ENCODE measurements at regions not wholly inside any gene's neighbourhood (a gene's known extent, or its start where the extent isn't known, plus 50 kb on each side); places are given as distances from the start of the nearest gene placed in this dataset.

DNA sequence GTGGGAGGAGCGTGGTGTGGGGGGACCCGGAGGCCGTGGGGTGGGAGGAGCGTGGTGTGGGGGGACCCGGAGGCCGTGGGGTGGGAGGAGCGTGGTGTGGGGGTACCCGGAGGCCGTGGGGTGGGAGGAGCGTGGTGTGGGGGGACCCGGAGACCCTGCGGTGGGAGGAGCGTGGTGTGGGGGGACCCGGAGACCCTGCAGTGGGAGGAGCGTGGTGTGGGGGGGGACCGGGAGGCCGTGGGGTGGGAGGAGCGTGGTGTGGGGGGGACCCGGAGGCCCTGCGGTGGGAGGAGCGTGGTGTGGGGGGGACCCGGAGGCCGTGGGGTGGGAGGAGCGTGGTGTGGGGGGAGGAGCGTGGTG lies 203.5 kb downstream of the DLL1 start:
- in situ Hi-C loops (cut with MboI; ENCODE audit: low sequenced_read_pairs): loop anchor here (10.0 kb wide), 1 partner anchor 133 kb away; no protein-coding TSS in a partner anchor

DNA sequence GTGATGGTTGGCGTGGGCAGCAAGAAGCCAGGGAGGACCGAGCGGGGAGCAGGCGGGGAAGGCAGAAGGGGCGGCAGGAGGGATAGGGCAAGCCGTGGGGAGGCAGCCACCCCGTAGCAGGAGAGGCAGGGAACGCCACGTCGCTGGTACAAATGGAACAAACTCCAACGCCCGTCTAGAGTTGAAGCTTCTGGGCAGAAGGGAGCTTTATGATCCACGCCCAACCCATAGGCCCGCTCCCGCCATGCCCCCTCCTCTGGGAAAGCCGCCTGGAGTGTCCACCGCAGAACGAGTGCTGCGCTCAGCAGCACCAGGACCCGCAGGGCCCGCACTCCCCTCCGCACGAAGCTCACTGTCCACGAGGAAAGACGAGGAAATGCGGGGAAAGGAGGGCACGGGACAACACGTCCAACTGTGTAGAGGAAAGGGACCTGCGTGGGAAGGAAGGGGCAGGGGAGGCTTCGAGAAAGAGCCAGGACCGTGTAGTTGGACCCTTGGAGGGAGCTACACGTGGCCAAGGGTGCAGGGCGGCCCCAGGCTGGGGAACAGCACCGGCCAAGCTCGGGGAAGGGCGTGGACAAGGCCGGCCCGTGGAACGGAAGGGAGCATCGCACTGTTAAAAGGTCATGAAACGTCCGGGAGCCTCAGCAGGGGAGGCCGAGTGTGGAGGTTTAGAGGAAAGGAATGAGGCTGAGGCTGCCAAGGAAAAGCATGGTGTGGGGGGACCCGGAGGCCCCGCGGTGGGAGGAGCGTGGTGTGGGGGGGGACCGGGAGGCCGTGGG lies 204.0 kb downstream of the DLL1 start:
- in situ Hi-C loops (cut with MboI; ENCODE audit: low sequenced_read_pairs): loop anchor here (10.0 kb wide), 1 partner anchor 132 kb away; no protein-coding TSS in a partner anchor

DNA sequence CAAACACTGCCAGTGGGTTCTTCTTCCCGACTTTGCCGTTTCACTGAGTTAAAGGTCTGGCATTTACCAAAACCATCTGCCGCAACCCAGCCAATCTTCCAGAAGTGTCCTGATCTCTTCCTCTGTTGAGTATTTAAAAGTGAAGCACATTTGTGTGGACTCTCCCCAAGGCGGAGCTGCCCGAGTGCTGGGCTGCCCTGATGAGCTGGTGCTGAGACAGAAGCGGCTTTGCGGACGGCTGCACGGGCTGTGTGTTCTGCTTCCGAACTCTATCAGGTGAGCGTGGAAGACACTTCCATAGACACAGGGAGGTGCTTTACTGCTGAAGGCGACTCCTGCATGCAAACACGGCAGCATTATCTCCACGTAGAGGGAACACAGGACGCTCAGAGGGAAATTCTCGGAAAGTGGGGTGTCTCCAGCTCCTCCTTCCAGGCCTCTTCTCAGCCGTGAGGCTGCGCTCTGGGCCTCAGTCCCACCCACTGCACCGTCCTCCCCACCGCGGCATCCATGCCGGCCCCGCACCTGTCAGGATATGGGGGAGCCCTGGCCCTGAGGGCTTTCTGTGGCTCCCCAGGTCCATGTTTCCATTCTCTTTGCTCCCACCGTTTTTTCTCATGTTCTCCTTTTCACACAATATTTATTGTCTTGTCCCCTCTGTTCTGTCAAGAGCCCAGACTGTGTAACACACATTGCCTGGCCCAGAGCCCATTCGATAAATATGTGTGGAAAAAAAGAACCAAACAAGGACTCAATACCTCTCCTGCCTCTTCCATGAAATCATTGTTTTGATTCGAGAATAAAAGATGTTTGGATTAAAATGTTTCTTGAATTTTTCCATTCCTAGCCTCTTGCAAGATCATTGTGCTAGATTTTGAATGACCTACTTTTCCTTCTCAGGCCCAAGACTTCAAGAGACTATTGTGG lies 205.1 kb downstream of the DLL1 start:
- in situ Hi-C loops (cut with MboI; ENCODE audit: low sequenced_read_pairs): loop anchor here (10.0 kb wide), 1 partner anchor 131 kb away; no protein-coding TSS in a partner anchor

DNA sequence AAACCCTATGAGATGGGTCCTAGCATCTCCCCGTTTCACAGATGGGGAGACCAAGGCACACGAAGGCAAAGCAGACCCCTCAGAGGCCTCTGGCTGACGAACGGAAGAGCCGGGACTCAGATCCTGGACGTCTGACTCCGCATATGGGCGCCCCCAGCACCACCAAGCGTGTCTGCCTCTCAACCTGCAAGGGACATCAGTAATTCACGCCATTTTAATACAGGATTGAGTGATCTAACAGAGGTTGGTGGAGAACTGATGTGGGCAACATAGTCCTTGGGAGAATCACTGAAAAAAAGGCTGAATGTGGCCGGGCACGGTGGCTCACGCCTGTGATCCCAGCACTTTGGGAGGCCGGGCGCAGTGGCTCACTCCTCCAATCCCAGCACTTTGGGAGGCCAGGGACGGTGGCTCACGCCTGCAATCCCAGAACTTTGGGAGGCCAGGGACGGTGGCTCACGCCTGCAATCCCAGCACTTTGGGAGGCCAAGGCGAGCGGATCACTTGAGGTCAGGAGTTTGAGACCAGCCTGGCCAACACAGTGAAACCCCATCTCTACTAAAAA lies 206.6 kb downstream of the DLL1 start:
- in situ Hi-C loops (cut with MboI; ENCODE audit: low sequenced_read_pairs): loop anchor here (10.0 kb wide), 1 partner anchor 129 kb away; no protein-coding TSS in a partner anchor

DNA sequence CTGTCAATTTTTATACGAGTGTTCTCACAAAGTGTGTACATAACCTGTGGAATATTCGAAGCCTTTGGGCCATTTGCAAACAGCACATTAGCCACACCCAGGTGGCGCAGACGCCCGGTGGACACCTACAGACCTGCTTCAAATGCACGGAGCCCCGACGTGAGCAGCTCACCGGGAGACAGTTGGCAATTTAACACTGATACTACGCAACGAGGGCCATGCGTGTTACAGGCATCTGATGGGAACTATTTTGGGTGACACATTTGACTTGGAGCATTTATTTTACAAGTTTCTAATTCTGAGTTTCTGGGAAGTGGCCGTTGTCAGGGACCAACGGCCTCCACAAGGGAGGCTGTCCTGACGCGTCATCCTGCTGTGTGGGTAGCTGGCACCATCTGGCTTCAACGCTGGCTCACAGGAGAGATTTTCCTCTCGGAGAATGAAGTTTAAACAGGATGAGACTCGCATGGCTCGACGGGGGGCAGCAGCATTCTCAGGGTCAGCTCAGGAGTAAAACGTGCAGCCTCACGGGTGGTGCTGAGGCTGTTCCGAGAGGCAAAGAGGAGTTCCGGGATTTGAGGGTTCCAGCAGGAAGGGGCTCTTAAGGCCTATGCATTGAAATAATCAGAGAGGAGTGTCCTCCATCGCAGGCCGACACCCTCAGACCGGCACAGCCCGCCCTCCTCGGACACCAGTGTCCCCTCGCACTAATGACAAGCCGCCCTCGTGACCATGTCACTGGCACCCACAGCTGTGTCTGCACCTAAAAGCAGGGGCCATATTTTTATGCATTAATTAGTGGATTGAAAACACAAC lies 207.4 kb downstream of the DLL1 start:
- in situ Hi-C loops (cut with MboI; ENCODE audit: low sequenced_read_pairs): loop anchor here (10.0 kb wide), 1 partner anchor 129 kb away; no protein-coding TSS in a partner anchor

DNA sequence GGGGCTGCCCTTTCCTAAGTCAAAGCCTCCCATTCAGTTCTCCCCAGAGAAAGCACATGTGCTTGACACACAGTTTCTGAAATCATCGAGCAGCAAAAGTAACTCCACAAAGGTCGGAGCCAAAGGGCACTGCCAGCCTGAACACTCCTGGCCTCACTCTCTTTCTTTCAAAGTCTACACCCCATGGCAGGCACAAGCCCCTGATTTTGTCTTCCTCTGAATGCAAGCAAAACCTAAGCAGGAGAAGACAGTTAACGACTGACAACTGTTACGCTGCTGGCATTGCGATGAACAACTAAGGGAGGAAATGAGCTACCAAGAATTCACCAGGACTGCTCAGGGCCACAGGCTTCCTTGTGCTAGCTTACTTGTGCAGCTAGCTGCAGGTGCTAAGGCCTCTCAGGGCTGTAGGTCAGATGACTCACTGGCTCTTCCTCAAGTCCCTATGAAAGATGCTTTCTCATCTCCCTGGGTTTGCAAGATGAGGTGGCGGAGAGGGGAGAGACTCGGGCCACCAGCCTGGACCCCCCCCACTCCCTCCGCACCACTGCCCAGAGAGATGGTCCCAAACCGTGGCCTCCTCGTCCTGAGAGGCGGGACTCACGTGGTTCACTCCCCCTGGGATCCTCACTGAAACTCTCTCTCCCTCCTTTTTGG lies 208.2 kb downstream of the DLL1 start:
- in situ Hi-C loops (cut with MboI; ENCODE audit: low sequenced_read_pairs): loop anchor here (10.0 kb wide), 1 partner anchor 128 kb away; no protein-coding TSS in a partner anchor

DNA sequence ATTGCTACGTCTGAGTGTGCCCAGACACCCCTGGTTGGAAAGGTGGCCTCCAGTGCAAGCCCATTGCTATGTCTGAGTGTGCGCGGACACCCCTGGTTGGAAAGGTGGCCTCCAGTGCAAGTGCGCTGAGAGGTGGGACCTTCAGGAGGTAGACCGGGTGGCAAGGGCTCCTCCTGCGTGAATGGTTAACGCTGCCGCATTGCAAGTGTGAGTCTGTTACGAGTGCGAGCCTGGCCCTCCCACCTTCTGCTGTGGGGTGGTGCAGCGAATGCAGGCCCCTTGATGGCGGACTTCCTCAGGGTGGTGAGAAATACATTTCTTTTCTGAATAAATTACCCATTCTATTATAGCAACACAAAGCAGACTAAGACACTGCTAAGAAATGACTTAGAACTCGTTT lies 208.8 kb downstream of the DLL1 start:
- in situ Hi-C loops (cut with MboI; ENCODE audit: low sequenced_read_pairs): loop anchor here (10.0 kb wide), 1 partner anchor 127 kb away; no protein-coding TSS in a partner anchor

DNA sequence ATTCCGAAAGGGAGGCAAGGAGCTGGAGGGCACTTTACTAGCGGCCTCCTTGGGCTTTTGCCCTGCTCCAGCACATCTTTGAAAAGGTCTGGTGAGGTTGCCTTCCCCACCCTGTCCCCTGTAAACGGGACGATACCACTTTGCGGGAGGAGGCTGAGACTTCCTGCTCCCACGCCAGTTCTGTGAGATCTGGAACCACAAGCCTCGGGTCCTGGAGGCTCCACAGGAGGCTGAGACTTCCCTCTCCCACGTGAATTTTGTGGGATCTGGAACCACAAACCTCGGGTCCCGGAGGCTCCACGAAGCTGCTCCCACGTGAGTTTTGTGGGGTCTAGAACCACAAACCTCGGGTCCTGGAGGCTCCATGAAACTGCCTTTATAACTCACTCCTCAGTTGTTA lies 209.3 kb downstream of the DLL1 start:
- in situ Hi-C loops (cut with MboI; ENCODE audit: low sequenced_read_pairs): loop anchor here (10.0 kb wide), 1 partner anchor 127 kb away; no protein-coding TSS in a partner anchor

DNA sequence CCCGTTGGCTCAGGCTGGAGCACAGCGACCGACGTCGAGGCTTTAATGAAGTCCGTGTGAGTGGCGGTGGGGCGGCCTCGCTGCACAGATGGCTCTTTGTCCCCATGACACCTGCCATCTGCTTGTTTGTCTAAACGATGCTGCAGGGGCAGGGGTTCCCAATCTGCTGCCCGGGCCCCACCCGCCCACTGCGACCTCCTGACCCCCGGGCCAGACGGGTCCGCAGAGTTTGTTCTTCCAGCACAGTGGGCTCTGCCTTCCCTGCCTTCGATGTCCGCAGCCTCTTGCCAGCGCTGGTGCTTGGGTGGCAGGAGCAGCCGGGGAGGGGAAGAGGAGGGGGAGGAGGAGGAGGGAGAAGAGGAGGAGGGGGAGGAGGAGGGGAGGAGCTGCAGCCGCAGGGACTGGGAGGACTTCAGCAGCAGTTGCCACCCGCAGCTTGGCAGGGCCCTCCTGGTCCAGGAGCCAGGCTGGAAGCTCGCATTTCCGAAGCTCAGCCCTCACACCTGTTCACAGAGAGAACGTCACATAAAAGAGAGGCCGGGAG lies 210.0 kb downstream of the DLL1 start:
- in situ Hi-C loops (cut with MboI; ENCODE audit: low sequenced_read_pairs): loop anchor here (10.0 kb wide), 1 partner anchor 126 kb away; no protein-coding TSS in a partner anchor

DNA sequence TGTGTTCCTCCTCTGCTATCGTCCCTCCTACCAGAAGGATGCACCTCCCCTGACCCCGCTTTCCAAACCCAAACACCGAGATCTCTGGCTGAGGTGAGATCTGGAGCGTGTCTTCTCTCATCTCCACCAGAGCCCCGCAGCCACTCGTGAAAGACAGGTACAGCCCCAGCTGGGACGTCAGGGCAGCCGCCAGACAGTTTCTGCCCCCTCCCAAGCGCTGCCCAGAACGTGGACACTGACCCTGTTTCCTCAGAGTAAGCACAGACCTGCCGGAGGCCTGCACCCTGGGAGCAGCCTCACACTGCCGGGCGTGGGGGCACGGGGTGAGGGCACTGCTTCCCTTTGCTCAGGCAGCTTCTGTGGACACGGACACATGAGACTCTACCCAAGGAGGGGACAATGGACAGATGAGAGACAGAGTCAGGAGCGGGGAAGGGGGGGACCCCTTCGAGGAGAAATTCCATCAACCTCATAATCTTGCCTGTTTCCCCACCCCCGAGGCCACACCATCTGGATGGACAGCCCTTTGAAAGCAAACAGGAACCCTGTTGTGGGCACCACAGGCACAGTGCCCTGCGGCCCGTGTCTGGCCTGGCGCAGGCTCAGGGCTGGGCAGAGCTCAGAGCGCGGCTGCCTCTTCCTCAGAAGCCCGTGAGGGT lies 210.6 kb downstream of the DLL1 start:
- in situ Hi-C loops (cut with MboI; ENCODE audit: low sequenced_read_pairs): loop anchor here (10.0 kb wide), 1 partner anchor 125 kb away; no protein-coding TSS in a partner anchor

DNA sequence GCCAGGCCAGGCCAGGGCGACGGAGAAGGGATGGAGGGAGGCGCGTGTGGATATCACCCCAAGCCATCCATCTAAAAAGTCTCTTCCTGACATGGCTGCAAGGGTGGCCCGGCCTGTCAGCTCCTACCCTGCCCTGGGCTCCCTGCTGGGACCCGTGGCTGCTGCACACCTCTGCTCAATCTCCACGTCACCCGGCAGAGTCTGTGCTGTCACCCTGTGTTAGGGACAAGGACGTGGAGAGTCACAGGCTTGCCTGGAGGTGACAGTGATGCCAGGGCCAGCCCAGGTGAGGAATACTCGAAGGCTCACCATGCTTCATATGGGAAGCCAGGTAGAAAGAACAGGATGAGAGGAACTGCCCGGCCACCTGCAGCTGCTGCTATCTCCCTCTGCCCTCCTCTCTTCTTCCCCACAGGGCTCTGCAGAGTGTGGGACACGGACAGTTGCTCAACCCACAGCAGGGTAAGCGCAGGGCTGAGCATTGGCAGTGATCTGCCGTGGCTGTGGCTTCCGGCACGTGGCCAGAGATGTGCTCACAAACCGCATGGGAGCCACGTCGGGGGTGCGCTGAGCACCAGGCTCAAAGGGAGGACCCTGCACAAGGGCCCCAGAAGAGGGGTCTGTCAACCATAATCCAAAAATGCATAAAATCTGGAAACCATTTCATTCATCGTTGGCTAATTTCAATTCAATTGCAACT lies 214.3 kb downstream of the DLL1 start:
- in situ Hi-C loops (cut with MboI; ENCODE audit: low sequenced_read_pairs): no loop called here

DNA sequence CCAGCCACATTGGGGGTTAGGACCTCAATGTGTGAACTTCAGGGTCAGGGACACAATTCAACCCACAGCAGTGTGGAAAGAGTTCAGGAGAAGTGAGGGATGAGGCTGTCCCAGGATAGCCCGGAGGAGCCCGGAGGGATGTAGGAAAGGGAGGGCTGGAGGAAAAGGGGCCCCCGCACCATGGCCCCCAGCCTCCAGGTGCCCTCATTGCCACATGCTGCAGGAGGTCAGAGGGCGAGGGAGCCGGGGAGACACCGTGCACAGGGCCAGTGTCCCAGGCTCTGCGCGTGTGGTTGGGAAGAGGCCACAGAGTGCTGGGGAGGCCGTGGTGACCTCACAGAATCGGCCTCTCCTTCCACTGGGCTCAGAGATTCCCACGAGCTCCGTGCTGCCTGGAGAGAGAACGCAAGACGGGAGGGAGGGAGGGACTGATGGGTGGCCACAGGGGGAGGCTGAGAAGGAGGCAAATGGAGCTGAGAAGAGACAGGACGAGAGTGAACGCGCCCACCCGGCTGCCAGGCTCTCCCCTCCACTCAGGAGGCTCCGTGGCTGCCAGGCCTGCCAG lies 215.1 kb downstream of the DLL1 start:
- in situ Hi-C loops (cut with MboI; ENCODE audit: low sequenced_read_pairs): no loop called here

DNA sequence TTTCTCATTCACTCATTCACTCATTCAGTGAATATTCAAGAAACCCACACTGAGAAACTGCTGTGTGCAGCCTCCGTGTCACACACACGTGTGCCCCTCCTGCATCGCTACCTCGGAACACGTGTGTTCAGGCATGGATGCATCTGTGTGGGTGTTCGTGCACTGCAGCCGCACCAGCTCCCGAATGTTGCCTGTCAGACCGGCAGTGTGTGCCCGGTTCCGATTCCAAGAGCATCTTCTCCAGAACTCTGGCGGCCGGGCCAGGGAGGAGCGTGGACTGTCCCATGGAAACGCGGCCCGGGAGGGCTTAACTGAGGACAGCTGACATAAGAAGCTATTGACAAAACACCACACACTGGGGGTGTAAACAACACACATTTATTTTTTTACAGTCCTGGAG lies 216.0 kb downstream of the DLL1 start:
- in situ Hi-C loops (cut with MboI; ENCODE audit: low sequenced_read_pairs): no loop called here

DNA sequence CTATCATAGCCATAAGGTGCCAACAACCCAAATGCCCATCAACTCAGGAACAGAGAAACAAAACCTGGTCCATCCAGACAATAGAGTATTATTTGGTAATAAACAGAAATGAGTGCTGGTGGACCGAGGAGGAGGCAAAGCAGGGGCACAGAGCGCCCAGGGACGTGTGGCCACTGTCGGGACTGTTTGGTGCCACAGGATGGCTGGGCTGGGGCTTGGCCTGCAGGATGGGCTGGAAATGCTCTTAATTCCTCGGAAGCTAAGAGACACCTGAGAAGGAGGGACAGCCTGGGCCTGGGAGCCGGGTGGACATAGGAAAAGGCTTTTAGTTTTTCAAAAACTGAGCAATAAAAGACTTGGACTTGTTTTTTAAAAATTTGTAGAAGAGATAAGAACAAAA lies 216.4 kb downstream of the DLL1 start:
- in situ Hi-C loops (cut with MboI; ENCODE audit: low sequenced_read_pairs): no loop called here

DNA sequence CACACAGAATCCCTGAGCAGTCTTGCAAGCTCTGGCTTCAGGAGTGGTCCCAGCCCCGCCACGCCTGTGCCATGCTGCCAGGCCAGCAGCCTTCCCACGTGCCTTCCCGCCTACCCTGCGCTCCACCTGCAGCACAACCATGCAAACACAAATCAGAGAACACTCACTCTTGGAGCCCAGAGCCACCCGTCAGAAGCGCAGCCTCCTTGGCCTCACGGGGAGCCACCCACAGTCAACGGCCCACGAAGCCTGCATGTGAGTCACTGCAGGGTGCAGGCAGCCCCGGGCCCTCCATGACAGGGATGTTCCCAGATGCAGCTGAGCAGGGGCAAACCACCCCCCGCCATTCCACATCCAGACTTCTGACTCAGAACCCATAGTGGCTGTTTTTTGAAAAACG lies 217.0 kb downstream of the DLL1 start:
- in situ Hi-C loops (cut with MboI; ENCODE audit: low sequenced_read_pairs): no loop called here

DNA sequence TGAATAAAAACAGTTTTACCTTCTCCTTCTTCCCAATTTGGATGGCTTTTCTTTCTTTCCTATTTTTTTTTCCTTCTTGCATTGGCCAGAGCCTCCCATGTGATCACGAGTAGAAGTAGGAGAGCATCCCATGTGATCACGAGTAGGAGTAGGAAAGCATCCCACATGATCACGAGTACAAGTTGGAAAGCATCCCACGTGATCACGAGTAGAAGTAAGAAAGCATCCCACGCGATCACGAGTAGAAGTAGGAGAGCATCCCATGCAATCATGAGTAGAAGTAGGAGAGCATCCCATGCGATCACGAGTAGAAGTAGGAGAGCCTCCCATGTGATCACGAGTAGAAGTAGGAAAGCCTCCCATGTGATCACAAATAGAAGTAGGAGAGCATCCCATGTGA lies 218.6 kb downstream of the DLL1 start:
- in situ Hi-C loops (cut with MboI; ENCODE audit: low sequenced_read_pairs): no loop called here

DNA sequence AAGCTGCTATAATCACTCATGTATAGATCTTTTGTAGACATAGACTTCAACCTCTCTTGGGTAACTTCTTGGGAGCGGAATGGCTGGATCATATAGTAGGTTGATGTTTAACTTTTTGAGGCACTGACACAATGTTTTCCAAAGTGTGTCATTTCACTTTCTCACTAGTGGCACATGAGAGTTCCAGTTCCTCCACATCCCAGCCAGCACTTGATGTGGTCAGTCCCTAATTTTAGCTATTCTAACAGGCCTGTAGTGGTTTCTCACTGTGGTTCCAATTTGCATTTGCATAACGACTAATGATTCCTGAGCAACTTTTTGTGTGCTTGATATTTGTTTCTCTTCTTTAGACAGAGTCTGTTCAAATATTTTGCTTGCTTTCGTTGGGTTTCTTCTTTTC lies 221.3 kb downstream of the DLL1 start:
- in situ Hi-C loops (cut with MboI; ENCODE audit: low sequenced_read_pairs): no loop called here

DNA sequence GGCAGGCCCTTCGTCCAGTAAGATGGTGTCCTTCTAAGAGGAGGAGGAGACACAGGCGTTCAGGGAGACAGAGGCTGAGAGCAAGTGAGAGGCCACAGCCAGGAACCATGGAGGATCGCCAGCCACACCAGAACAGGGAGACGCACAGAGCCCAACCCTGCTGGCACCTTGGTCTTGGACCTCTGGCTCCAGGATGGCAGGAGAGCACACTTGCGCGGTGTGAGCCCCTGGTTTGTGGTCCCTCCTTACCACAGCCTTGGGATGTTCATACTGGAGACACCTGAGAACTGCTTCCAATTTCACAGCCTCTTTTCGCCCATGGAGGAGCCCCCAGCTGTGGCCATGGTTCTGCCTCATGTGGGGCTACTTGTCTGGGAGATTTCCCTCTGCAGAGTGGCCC lies 222.4 kb downstream of the DLL1 start:
- in situ Hi-C loops (cut with MboI; ENCODE audit: low sequenced_read_pairs): no loop called here

All from HL-60/S4 (cell line).